Activated B cell treated with CpG ODN at 0.5 μM for 24 hours (primary cell): ENCODE measurements at regions not wholly inside any gene's neighbourhood (a gene's known extent, or its start where the extent isn't known, plus 50 kb on each side); places are given as distances from the start of the nearest gene placed in this dataset.

ENCODE experiments used
- ATAC-seq: fragments of 200-7000 bp; cut with Tn5 transposase; one replicate; pipeline ENCODE4 v1.10.0; 2021; ENCODE audit warnings: low read depth, mild to moderate bottlenecking, moderate library complexity
- CTCF ChIA-PET: fragments of 350-600 bp; sonication (Branson Sonifier 250); formaldehyde crosslinking; loops from one replicate; lab custom pipeline; 2021; ENCODE audit warnings: antibody characterized with exemption; lab: Charles Lee
- POLR2A ChIA-PET: fragments of 350-600 bp; sonication (Branson Sonifier 250); formaldehyde crosslinking; loops from one replicate; lab custom pipeline; 2021; ENCODE audit warnings: antibody characterized with exemption; lab: Charles Lee
- DNase-seq: peaks from one replicate; pipeline ENCODE4 v3.0.0; 2022
- H3K27ac Mint-ChIP-seq: one replicate; pipeline ENCODE4 v1.8.0; 2020; ENCODE audit warnings: mixed read lengths
- H3K27me3 Mint-ChIP-seq: one replicate; pipeline ENCODE4 v1.8.0; 2021; ENCODE audit warnings: mixed read lengths
- H3K36me3 Mint-ChIP-seq: one replicate; pipeline ENCODE4 v1.8.0; 2021; ENCODE audit warnings: low read depth, mixed read lengths
- H3K4me1 Mint-ChIP-seq: one replicate; pipeline ENCODE4 v1.8.0; 2021; ENCODE audit warnings: mixed read lengths
- H3K4me3 Mint-ChIP-seq: one replicate; pipeline ENCODE4 v1.8.0; 2020; ENCODE audit warnings: mild to moderate bottlenecking, mixed read lengths
- H3K9me3 Mint-ChIP-seq: one replicate; pipeline ENCODE4 v1.8.0; 2020; ENCODE audit warnings: mixed read lengths
- intact Hi-C: fragments of 100-400 bp; cut with micrococcal nuclease; formaldehyde crosslinking; loops from one replicate; pipeline ENCODE4 v1.15.1; 2024
- TF ChIP-seq, protein P1 (sequence below): fragments of 200-600 bp; IDR thresholded peaks from one replicate; pipeline ENCODE4 v1.8.0; 2022; ENCODE audit warnings: antibody characterized with exemption, mild to moderate bottlenecking

DNA sequence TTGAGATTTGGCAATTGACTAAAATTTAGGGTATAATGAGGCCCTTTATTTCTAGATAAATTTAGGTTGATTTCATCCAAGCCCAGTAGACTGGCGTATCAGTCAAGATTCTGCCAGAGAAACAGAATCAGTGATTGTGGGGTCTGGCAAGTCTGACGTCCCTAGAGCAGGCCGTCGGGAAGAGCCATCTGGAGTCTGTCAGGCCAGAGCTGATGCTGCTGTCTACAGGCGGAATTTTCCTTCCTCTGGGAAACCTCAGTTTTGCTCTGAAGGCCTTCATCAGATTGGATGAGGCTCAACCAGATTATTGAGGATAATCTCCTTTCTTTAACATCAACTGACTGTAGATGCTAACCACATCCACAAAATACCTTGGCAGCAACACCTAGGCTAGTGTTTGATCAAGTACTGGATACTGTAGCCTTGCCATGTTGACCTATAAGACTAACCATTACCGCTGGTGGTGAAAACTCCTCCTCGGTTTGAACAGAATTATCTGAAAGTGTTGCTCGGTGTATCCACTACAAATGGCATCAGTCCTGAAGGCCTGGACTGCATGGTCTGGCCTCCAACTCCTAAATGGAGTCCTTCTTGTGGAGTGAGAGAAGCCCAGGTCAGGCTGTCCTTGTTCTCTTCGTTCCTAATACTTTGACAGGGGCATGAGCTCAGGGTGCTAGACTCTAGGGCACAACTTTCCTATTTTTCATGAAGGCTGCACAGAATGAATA is 83.2 kb upstream of the ANKH start:
- H3K27ac Mint-ChIP-seq, result no peak overlapping the region
- TF ChIP-seq, protein P1, sequence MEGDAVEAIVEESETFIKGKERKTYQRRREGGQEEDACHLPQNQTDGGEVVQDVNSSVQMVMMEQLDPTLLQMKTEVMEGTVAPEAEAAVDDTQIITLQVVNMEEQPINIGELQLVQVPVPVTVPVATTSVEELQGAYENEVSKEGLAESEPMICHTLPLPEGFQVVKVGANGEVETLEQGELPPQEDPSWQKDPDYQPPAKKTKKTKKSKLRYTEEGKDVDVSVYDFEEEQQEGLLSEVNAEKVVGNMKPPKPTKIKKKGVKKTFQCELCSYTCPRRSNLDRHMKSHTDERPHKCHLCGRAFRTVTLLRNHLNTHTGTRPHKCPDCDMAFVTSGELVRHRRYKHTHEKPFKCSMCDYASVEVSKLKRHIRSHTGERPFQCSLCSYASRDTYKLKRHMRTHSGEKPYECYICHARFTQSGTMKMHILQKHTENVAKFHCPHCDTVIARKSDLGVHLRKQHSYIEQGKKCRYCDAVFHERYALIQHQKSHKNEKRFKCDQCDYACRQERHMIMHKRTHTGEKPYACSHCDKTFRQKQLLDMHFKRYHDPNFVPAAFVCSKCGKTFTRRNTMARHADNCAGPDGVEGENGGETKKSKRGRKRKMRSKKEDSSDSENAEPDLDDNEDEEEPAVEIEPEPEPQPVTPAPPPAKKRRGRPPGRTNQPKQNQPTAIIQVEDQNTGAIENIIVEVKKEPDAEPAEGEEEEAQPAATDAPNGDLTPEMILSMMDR, result no peak
- H3K4me1 Mint-ChIP-seq, result peaks cover 4% of the 10 kb centered on the region
- no peak overlapping the region for H3K4me3 Mint-ChIP-seq
- H3K27me3 Mint-ChIP-seq, result peaks cover 8% of the 10 kb centered on the region
- intact Hi-C loops, result loop anchor here (5.0 kb wide), 1 partner anchor 82 kb away; the partner anchor contains the start of gene ANKH
- no peak for ATAC-seq
- CTCF ChIA-PET, result interaction anchor here (1.6 to 4.6 kb wide), 2 partner anchors 47 to 228 kb away, joined by 5 to 67 read pairs; no protein-coding TSS in a partner anchor
- no peak for DNase-seq
- POLR2A ChIA-PET, result no interaction called here
- no peaks in the 10 kb centered on the region for H3K36me3 Mint-ChIP-seq
- H3K9me3 Mint-ChIP-seq, result no peaks in the 10 kb centered on the region

DNA sequence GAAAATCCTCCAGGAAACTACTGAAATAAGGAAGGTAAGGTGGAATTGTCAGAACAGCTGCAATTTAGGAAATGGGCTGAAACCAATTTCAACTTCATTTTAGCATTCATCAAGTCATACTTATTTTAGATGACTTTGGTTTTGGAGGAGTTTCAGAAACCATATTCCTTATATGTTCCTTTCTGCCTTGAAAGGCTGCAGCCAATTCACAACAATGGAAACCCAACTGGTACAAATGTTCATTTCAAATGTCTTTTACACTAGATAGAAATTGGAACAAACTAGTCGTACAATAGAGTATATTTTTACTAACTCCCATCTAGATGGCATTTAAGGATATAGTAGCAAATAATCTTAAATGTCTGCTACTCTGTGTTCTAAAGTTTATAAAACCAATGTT is 82.6 kb upstream of the ANKH start:
- ChIA-PET CTCF (interaction anchor here (2.9 kb wide), 1 partner anchor 49 kb away, joined by 11 read pairs; no protein-coding TSS in a partner anchor), POLR2A (no interaction called here)
- Mint-ChIP-seq H3K27me3 (peaks cover 10% of the 10 kb centered on the region), H3K27ac (no peak overlapping the region), H3K9me3 (no peaks in the 10 kb centered on the region), H3K4me1 (peaks cover 4% of the 10 kb centered on the region), H3K4me3 (no peak overlapping the region), H3K36me3 (no peaks in the 10 kb centered on the region)
- ATAC-seq, result no peak
- TF ChIP-seq, protein P1, result no peak
- no peak for DNase-seq
- intact Hi-C loops, result no loop called here

DNA sequence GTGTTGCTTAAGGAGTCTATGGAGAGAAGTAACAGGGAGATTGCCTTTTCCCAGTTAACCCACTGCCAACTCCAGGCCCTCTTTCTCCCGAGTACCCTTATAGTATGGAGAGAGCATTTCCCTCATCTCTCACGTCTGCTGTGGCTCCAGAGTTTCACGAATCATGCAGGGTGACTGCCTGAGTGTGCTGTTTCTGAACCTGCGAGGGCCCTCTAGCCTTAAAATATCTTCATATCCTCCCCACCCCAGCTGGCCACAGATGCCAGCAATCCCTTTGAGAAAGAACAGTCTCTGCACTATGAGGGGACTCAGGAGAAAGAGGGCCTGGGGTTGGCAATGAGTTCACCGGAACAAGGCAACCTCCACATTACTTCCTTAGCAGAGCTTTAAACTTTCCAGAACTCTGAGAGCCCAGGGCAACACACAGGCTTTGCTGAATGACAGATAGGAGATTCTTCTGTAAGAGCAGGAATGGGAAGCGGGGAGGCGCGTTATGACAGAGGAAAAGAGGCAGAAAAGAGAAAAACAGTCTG is 81.6 kb upstream of the ANKH start:
- Mint-ChIP-seq H3K27ac (no peak overlapping the region), H3K9me3 (no peaks in the 10 kb centered on the region), H3K4me1 (peaks cover 4% of the 10 kb centered on the region), H3K27me3 (peaks cover 10% of the 10 kb centered on the region), H3K36me3 (no peaks in the 10 kb centered on the region), H3K4me3 (no peak overlapping the region)
- DNase-seq (no peak), ATAC-seq (no peak)
- TF ChIP-seq, protein P1, result no peak
- POLR2A ChIA-PET, result no interaction called here
- CTCF ChIA-PET, result interaction anchor here (1.0 to 2.9 kb wide), 2 partner anchors 50 to 54 kb away, joined by 3 to 11 read pairs; no protein-coding TSS in a partner anchor
- intact Hi-C loops, result no loop called here

DNA sequence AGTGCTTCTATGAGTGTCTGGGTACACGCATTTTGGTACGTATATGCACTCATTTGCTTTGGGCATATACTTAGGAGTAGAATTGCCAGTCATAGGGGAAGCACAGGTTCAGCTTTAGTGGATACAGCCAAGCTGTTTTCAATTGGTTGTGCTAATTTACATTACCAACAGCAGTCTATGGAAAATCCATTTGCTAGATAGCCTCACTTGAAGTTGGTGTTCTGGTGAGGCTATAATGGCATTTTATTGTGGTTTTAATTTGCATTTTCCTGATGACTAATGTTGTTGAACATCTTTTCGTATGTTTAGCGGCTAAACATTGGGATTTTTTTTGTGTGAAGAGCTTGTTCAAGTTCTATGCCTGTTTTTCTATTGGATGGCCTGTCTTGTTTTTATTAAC is 76.8 kb upstream of the ANKH start:
- Mint-ChIP-seq H3K27ac (no peak overlapping the region), H3K4me3 (no peak overlapping the region), H3K4me1 (no peaks in the 10 kb centered on the region), H3K36me3 (no peaks in the 10 kb centered on the region), H3K27me3 (peaks cover 17% of the 10 kb centered on the region), H3K9me3 (no peaks in the 10 kb centered on the region)
- intact Hi-C loops, result no loop called here
- TF ChIP-seq, protein P1, result no peak
- CTCF ChIA-PET, result interaction anchor here (1.1 to 1.8 kb wide), 3 partner anchors 47 to 220 kb away, joined by 3 read pairs; no protein-coding TSS in a partner anchor
- no peak for ATAC-seq
- POLR2A ChIA-PET, result no interaction called here
- no peak for DNase-seq
